ENCODE measurements at regions not wholly inside any gene's neighbourhood (a gene's known extent, or its start where the extent isn't known, plus 50 kb on each side); places are given as distances from the start of the nearest gene placed in this dataset.

DNA sequence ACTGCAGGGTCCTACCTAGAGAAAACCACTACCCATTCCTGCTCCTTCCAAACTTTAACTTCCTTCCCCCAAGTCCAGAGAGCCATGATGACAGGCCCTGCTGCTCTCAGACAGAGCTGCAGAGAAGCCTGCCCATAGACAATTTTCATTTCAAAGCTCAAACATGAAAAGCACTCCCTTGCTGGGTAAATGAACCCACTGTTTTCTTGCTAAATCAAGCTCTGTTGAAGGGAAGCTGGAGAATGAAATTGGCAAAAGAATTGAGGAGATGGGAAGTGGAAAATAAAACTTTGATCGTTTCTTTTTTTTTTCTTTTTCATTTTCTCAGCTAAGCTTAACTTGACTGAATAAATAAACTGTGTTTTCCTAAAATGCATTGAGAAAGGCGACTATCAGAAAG is 331.1 kb upstream of the CPEB2 start:
- TF ChIP-seq, protein P1, sequence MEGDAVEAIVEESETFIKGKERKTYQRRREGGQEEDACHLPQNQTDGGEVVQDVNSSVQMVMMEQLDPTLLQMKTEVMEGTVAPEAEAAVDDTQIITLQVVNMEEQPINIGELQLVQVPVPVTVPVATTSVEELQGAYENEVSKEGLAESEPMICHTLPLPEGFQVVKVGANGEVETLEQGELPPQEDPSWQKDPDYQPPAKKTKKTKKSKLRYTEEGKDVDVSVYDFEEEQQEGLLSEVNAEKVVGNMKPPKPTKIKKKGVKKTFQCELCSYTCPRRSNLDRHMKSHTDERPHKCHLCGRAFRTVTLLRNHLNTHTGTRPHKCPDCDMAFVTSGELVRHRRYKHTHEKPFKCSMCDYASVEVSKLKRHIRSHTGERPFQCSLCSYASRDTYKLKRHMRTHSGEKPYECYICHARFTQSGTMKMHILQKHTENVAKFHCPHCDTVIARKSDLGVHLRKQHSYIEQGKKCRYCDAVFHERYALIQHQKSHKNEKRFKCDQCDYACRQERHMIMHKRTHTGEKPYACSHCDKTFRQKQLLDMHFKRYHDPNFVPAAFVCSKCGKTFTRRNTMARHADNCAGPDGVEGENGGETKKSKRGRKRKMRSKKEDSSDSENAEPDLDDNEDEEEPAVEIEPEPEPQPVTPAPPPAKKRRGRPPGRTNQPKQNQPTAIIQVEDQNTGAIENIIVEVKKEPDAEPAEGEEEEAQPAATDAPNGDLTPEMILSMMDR (IDR thresholded peaks at IDR 0.05 in 4 of 5, conservative IDR thresholded peaks at IDR 0.05 in 1 of 5): no peak
- no peak for TF ChIP-seq POLR2A (IDR thresholded peaks at IDR 0.05)

All from gastrocnemius medialis (tissue), 4 donors.